PC-9 (cell line): ENCODE measurements at regions not wholly inside any gene's neighbourhood (a gene's known extent, or its start where the extent isn't known, plus 50 kb on each side); places are given as distances from the start of the nearest gene placed in this dataset.

Experiments
- EZH2 ChIP-seq: fragments of 200-600 bp; sonication (generic); IDR thresholded peaks from 2 replicates; pipeline ENCODE4 v1.8.0; 2017; ENCODE audit warnings: antibody characterized with exemption, low read depth
- TF ChIP-seq, protein P1 (sequence below): fragments of 200-600 bp; sonication (generic); conservative IDR thresholded peaks from 2 replicates; pipeline ENCODE4 v1.6.1; 2017; ENCODE audit warnings: mixed run types, antibody characterized with exemption, mild to moderate bottlenecking, moderate library complexity

DNA sequence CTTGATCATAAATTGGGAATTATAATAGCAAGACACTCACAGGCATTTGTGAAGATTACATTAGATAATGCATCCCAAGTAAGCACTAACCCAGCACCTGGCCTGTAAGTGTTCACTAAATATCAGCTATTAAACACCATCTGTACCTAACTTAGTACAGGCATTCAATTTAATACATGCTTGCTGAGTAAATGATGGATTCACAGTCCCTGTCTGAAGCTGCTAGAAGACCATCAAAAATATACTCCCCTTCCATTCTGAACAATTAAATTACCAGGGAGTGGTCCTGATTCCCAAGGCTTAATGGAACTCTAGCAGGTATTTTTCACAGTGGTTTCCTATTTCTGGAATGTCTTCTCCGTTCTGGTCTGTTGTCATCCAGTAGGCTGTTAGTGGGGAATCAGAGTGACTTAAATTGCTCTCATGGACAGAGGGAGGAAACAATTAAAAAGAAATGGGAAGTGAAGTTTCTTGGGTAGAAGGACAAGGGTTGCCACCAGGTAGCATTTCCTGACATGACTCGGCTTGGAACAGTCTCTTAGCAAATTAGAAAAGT is 233.9 kb downstream of the PTTG2 start:
- TF ChIP-seq EZH2: no peak
- TF ChIP-seq, protein P1, sequence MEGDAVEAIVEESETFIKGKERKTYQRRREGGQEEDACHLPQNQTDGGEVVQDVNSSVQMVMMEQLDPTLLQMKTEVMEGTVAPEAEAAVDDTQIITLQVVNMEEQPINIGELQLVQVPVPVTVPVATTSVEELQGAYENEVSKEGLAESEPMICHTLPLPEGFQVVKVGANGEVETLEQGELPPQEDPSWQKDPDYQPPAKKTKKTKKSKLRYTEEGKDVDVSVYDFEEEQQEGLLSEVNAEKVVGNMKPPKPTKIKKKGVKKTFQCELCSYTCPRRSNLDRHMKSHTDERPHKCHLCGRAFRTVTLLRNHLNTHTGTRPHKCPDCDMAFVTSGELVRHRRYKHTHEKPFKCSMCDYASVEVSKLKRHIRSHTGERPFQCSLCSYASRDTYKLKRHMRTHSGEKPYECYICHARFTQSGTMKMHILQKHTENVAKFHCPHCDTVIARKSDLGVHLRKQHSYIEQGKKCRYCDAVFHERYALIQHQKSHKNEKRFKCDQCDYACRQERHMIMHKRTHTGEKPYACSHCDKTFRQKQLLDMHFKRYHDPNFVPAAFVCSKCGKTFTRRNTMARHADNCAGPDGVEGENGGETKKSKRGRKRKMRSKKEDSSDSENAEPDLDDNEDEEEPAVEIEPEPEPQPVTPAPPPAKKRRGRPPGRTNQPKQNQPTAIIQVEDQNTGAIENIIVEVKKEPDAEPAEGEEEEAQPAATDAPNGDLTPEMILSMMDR: no peak
